HG02588 (cell line): ENCODE measurements at regions not wholly inside any gene's neighbourhood (a gene's known extent, or its start where the extent isn't known, plus 50 kb on each side); places are given as distances from the start of the nearest gene placed in this dataset.

Source experiments
- ATAC-seq: cut with Tn5 transposase; IDR thresholded peaks from one replicate; pipeline ENCODE4 v1.9.1; 2021; ENCODE audit warnings: mild to moderate bottlenecking, moderate library complexity; ENCODE audit not compliant: unreplicated experiment

DNA sequence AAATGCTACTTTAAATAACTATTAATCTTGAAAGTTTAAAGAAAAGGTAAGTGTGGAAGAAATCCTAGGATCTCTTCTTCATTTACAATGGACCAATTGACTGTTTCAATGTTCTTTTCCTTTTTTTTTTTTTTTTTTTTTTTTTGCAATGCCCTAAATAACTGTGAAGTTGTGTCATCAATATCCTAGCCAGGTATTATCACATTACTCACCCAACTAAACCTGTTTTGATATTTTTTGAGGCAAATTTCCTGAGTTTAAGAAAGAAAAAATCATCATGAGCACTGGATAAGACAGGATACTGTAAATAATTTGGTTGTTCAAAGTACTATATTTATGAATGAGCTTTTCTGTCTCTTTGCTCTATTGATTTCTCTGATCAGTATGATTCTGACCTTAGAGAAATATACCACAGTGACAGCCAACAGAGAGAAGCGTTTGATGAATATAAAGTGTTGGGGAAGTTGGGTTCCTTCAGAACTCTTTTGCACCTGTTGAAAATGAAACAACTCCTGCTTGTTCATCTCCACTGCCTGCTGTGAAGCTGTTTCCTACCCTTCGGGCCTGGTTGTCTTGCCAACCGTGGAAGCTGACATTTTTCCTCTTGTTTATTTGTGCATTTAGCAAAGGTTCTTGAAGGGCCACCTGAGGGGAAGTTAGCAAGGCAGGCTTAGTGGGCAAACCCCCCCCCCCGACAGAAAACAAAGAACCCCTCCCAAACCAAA, 1220.5 kb upstream of the SLC10A2 start:
- no peak for ATAC-seq

DNA sequence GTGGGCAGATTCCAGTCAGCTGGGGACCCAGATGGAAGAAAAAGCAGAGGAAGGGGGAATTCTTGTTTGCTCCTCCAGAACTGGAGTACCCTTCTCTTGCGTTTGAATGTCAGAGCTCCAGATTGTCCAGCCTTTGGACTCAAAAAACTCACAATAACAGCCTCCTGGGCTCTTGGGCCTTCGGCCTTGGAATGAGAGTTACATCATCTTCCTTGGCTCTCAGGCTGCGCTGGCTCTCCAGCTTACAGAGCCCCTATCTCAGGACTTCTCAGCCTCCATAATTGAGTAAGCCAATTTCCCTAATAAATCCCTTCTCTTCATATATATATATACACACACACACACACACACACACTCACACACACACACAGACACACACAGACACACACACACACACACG, 1215.7 kb upstream of the SLC10A2 start:
- ATAC-seq = no peak

DNA sequence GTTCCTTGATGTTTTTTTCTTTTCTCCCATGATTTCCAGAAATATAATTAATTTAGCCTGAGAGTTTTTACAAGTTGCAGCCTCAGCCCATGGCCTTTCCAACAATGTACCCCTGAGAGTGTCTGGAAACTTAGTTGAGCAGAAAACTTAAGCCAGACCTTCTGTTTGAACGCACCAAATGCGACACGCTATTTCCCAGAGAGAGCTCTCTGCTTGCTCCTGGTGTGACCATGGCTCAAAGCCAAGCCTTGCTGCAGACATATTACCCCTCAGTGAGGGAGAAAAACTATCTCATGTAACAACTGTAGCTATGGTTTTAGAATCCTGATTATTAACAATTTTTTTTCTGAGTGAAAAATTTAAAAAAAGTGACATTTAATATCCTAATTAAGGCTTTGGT, 1204.5 kb upstream of the SLC10A2 start:
- ATAC-seq = no peak

DNA sequence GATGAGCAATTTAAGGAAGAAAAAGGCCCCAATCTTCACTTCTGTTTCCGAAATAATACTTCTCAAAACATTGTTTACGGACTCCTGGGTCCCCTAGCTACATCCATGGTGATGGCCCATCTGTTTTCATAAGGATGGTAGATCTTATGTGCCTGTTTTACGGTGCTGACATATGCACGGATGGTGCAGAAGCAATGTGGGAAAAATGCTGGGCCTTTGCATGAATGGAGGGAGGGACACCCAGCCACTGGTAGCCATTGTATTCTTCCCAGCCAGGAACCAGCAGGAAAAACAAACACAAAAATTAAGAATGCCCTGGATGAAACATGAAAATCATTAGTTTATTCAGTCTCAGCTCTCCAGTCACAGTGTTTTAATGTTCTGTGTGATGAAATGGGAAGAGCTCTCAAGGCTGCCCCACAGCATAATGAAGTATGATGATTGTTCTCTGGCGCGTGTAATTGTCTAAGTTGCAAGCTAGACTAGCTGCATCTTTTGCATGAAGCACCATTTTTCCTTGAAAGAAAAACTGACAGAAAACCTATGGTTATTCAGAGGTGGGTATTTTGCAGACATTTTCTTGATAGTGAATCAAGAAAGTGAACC, 1201.1 kb upstream of the SLC10A2 start:
- no peak for ATAC-seq

DNA sequence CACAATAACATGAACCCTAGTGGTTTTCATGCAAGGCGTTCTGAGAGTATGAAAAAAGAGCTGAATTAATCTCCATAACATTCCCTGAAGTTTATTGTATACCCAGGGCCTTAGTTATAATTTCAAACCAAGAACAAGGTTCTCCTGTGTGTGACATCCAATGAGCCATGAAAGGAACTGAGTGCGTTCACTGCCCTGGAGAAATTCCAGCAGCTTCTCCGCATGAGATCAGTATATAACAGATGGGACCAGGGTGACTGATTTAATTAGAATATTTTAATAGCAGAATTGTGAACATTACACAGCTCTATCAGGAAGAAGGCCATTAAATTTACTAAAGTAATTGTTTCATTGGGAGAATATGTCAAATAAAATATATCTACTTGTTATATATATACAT, 1190.5 kb upstream of the SLC10A2 start:
- no peak for ATAC-seq

DNA sequence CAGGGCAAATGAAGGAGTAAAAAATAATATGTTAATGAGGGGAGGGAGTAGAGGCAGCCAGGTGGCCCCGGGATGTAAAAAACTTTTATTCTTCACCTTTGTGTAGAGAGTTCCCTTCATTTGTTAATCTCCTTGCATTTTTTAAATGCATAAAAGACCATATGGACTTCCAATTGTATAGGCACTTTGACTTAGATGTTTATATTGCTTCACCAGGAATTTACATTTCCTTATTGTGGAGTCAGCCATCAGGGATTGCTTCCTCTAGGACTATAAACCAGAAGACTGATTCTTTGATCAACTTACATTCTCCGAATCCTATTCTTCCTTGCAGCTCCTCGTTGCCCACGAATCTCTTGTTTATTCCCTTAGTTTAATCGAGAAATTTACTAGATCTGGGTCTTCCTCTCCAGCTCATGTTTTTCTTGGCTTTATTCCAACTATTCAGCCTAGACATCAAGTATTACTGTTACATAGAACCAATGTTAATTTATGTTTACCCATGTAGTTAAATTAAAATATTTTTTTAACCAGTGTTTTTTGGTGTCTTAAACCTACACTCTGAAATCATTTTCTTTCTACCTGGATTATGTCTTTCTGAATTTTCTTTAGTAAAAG, 1187.0 kb upstream of the SLC10A2 start:
- ATAC-seq = no peak

DNA sequence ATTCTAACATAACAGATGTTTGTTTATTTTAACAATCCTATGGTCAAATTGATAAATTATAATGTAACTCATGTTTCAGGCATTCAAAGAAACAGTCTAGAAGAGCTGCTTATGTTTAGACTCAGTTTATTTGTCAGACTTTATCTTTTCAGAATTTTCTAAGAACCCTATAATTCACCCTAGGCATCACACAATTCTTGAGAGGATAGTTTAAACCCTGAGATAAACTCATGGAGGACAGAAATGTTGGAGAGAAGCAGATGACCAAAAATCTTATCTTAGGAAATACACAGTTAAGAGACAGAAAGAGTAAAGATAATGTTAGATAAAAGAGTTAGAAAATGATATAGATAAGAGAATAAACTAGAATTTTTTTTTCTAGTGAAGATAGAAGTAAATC, 1185.7 kb upstream of the SLC10A2 start:
- no peak for ATAC-seq

DNA sequence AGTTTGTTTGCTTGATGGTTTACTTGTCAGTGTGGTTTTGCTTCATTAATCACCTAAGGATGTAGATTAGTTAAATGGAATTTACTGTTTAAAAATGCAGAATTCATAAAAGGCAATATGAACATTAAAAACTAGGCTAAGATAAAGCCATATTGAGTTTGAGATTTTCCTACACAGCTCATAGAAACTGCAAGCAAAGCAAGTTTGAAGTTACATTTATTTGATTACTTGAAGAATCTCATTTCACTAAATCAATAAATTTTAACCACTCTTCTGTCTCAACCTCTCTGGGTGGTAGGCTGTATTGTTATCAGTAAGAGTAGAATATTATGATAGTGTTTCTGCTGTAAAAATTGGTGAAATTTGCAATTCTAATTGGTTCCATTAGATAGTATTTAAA, 1180.7 kb upstream of the SLC10A2 start:
- ATAC-seq = no peak

DNA sequence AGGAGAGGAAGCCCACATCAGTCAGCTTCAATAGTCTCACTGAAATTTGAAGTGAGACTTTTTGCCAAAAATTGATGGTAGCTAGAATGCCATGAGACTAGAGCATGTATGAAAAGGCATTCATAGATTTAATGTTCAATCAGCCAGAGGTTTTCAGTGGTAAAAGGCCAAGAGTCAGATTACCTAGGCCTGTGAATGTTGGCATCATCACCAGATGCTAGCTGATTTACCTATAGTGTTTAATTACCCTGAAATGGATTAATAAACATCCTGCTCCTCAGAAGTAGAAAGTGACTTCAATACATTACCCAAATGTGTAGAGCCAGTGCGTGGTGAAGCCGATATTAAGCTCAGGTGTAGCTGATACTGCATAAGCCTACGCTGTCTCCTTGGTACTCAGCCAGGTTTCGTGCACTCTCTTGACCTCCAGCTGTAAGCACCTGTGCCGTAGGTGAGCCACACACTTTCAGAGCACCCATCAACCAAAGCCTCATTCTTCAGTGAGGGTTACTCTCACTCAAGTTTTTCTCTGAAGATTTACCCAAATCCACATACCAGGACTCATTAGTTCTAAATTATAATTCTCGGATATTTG, 1140.3 kb upstream of the SLC10A2 start:
- ATAC-seq = no peak

DNA sequence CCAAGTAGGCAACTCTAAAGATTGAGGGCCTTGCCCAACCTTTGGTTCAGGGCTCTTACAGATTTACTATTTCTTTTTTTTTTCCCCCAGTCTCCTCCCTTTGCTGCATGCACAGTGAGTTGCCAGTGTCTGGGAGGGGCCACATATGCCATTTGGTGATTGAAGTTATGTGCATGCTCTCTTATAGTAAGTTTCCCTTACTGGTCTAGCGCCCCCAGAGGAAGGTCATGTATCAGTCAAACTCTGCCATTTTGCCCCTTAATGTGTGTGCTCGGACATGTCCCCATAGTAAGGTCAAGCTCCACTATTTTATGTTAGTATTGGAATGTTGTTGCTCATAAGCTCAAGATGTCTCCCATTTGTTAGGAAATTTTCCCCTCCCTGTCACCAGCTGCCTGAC, 1138.0 kb upstream of the SLC10A2 start:
- ATAC-seq = no peak

DNA sequence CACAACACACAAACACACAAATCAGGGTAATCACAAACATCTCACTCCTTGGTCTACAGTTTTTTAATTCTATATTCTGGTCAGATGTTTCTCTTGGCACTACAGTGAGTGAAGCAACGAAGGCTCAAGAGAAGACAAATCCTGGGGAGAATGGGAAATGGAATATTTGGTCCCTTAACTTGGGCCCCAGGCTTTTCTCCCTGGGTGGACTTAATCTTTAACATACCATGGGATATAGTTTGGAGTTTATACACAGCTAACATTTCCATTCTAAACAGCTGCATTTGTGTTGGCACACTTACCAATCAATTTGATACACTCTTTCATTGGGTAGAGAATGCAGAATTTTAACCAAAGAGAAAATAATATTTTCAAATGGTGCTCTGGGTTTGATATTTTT, 1132.6 kb upstream of the SLC10A2 start:
- ATAC-seq = no peak

DNA sequence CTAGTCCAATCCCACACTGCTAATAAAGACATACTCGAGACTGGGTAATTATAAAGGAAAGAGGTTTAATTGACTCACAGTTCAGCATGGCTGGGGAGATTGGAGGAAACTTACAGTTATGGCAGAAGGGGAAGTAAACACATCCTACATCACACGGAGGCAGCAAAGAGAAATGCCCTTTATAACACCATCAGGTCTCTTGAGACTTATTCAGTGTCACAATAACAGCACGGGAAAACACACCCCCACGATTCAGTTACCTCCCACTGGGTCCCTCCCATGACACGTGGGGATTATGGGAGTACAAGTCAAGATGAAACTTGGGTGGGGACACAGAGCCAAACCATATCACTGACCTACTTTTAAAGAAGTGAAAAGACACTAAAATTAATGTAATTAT, 1130.4 kb upstream of the SLC10A2 start:
- ATAC-seq = no peak

DNA sequence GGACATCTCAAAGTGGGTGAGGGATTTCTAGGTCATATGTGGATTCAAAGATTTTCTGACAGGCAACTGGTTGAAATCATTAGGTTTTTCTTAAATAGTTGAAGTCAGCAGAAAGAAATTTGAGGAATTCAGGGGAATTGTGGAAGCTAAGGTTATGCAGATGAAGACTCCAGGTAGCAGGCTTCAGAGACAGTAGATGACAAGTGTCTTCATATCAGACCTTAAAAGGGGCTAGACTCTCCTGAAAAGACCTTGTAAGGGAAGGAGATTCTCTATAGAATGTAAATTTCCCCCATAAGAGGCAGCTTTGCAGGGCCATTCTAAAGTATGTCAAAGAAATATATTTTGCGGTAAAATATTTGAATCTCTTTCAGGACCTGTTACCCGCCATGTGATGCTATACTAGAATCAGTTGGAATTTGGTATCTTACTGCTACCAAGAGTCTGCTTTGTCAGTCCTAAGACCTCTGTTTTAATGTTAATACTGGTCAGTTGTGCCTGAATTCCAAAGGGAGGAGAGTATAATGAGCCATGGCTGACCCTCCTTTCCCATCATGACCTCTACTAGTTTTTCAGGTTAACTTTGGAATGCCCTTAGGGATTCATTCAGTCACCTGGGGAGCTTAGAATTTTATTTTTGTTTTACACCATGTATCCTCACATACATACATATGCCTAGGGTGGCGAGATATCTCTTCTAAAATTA, 1115.5 kb upstream of the SLC10A2 start:
- no peak for ATAC-seq

DNA sequence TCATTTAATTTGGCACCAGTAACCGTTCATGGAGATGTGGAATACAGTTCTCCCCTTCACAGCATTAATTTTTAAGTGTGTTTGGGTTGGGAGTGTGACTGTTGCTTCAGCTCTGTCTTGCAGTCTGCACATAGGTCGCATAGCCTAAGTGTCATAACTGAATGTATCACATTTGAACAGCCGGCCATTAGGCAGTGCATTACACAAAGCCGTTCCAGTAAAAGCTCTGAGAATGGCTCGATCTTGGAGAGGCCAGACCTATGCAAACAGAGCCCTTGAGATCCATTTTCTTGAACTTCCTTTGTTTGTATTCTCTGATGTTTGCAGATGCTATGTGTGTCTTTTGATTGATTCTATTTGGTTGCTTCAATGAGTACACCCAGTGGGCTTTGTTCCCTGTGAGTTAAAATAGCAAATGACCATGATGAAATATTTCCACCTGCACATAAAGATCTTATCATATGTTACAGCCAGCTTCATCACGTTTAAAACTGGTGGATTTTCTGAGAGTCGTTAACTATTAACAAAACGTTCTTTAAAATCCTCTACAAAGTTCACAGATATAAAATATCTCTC, 1104.9 kb upstream of the SLC10A2 start:
- no peak for ATAC-seq

DNA sequence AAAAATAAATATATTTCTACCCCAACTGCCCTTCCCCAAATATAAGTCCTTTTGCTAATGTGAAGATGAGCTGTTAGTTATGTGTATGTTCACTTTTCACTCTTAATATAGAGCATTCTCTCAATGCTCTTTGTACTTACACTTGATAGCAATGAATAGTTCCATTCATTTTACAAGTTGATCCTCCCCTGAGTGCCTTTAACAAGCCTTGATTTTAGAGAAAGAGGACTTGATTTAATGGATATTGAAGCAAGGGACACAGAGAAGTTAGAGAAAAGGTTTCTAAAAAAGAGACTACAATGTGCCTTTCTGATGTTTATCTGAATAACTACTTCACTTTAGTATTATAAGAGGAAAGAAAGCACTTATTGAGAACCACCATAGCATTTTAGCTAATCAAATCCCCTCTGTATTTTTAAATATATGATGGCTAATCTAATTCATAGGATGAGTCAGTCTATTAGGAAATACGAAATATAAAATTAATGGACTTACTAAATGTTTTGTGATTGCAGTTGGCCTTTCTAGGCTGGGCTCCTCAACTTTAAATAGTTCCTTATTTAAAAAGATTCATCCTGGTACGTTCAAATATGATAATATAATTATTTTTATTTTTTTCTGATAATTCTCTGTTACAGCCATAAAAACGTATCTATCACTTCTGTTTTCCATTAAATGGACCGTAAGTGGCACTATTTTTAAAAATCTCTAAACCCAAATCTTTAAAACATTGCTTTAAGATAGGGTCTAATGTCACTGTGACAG, 1097.8 kb upstream of the SLC10A2 start:
- no peak for ATAC-seq

DNA sequence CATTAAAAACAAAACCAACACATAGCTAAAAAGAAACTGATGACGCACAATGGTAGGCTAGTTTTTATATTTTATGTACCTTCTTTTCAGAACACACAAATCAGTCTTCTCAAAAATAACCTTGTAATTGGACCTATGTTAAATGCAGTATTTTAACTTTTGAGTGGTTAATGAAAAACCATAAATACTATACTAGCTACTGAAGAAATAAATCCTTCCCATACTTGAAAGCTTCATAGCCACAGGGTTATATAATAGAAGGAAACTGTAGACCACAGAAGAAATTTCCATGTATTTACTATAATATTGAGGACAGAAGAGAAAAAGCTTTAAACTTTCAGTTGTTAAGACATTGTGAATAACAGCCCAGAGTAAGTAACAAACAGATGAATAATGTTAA, 1094.3 kb upstream of the SLC10A2 start:
- ATAC-seq = no peak

DNA sequence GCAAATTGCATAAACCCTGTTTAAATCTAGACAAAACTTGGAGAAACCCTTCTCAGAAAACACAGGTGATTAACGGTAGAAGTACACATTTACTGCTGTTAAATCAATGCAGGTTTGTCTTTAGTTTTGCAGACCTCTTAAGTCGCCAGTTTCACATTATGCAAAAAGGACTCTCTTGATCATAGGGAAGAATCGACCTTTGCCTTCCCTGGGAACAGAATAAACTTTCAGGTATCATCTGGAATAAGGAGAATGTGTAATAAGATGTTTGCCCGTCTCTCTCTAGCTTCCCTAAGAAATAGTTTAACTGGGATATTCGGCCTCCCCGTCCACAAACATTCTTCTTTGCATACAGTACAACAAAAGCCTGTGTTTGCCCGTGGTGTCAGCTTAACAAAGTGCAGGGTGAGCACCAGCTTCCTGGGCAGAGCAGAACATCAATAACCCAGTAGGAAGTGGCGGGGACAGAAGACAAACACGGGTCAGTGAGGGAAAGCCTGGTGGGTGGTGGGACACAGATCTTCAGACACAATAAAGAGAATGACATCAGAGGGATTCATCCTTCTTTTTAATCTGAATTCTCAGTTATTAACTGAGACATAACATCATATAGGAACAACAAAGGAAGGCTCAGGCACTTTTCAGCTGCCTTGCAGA, 1077.7 kb upstream of the SLC10A2 start:
- no peak for ATAC-seq

DNA sequence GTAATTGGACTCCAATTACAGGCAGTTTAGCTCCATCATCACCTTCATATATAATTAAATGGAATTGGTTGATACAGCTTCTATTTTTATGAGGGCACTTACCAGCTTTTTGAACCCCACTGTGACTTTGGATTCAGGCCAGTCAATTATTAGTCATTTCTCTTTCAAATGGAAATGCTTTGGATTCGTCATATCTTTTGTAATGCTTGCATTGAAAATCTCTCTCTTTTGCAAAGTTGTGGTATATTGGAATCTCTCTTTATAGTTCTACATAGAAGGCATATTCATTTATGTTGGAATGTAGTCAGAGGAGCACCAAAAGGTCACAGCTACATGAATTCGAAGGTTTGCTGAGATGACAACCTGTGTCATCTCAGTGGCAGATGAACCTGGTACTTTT, 1074.3 kb upstream of the SLC10A2 start:
- no peak for ATAC-seq

DNA sequence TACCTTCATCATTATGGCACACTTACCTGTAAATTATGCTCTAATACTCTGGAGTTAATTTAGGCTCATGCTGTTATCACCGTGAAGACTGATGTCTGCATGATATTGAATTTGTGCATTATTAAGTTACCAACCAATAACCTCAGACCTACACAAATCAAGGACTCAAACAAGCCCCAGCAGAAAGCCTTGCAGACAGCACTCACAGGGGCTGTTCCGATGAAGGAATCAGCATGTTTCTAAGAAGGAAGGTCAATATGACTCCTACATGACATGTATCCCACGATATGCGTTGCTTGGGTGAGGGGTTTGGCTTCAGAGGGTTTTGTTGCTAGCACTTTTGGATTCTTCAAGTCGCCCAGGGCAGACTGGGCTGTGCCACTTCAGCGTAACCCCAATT, 1071.2 kb upstream of the SLC10A2 start:
- no peak for ATAC-seq

DNA sequence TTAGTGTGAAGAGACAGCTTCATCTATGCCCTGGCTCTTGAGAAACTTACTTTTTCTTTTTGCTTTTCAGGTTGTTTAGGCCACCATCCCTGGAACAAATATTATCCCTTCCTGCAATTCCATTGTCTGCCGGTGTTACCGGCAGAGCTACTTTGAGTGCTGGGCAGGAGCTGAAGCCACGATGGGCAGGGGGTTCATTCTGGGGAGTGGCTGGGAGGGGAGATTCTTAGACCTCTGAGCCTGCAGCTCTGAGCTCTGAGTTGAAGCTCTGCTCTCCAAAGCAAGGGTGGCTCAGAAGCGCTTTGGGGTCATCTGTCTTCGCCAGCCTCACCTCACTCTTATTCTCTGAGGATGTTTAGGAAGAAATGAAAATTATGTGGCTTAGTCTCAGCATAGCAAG, 1066.6 kb upstream of the SLC10A2 start:
- ATAC-seq = no peak
